LNCAP (cell line): ENCODE measurements at regions not wholly inside any gene's neighbourhood (a gene's known extent, or its start where the extent isn't known, plus 50 kb on each side); places are given as distances from the start of the nearest gene placed in this dataset.

Source experiments
- TF ChIP-seq, protein P1 (sequence below): fragments of 450-650 bp; IDR thresholded peaks from 2 replicates; pipeline ENCODE4 v1.5.1; 2017; ENCODE audit warnings: mild to moderate bottlenecking

DNA sequence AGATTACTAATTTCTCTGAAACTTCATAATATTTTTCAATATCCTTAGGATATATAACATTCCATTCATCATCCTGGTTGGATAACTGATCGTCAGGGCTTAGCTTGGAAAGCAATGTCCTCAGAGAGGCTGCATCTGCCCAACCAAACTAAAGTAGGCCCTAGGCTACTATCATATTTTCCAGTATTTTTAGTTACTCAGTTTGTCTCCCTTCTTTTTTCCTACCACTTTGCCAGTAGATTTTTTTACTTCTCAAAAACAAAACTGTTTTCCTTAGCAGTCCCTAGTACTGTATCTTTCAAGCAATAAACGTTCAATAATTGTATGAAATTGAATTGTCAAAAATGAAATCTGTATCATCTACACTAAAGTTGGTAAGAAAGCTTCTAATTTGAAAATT is 452.0 kb downstream of the TFEC start:
- TF ChIP-seq, protein P1, sequence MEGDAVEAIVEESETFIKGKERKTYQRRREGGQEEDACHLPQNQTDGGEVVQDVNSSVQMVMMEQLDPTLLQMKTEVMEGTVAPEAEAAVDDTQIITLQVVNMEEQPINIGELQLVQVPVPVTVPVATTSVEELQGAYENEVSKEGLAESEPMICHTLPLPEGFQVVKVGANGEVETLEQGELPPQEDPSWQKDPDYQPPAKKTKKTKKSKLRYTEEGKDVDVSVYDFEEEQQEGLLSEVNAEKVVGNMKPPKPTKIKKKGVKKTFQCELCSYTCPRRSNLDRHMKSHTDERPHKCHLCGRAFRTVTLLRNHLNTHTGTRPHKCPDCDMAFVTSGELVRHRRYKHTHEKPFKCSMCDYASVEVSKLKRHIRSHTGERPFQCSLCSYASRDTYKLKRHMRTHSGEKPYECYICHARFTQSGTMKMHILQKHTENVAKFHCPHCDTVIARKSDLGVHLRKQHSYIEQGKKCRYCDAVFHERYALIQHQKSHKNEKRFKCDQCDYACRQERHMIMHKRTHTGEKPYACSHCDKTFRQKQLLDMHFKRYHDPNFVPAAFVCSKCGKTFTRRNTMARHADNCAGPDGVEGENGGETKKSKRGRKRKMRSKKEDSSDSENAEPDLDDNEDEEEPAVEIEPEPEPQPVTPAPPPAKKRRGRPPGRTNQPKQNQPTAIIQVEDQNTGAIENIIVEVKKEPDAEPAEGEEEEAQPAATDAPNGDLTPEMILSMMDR: no peak

DNA sequence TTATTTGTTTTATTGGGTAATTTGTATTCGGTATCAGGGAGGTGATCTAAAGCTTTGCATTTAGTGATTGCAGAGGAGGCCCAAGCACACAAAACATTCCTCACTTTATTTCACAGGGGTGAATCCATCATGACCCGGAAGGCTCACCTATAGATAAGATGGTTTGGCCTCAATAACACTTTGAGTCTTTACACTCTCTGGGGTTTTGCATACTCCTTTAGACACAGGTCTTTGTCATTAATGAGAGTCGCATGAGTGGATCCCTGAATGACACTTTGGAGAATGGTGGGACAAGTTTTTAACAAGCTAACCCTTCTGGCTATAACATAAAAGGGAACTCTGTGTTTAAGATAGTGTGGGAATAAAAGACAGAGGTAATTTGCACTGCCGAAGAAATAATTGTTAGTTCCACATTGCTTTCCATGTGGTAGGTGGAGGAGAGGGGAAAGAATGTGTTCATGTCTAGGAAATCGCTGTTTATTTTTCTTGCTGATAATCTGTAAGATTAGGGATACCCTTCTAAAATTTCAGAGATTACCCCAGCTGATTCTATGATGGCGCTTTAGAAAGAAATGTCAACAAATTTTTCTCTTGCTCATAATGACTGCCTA is 455.8 kb downstream of the TFEC start:
- TF ChIP-seq, protein P1: no peak

DNA sequence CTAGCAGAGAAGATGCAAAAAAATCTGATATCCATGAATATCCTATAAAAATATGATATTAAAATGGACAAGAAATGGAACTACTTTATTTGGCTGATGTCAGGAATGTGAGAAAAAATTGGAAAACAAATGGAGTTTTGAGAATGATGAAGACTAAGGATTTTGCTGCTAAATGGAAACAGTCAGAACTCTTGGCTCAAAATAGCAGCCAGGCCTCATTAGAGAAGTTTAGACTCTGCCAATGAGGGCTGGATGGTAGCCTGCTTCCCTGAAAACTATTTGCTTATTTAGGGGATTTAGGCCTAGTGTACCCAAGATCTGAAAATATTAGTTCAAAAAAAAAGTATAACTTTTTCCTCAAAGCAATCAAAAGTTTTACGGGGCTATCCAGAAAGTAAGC is 458.5 kb downstream of the TFEC start:
- TF ChIP-seq, protein P1: no peak

DNA sequence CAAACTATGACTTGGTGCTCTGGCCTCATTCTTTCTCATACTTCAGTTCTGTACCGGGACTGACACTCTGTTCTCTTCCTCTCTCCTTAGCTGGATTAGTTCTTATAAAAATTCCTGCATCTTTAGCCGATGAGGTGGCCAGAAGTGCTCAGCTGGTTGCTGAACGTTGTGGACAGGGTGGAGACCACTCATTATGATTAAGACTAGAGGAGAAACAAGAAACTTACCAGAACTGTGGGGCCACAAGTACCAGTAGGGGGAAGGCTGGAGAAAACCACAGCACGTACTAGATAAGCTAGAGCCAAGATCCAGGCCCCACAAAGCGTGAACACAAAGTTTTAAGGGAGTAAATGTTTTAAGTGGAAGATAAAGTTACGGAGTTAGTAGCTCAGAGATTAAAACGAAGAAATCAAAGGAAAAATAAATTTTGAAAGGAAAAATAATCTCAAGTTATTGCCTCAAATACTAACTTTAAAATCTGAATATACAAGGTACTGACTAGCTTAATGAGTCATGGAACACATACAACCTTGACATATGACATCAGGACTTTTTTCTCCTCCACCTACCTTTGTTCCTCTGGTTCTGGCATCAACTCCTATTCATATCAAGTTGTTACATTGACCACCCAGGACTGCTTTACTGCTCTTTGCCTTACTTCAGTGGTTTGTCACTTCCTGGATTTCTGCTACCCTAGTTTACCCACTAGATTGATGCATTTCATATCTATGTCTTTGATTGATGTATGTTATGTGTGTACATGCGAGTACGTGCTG is 469.0 kb downstream of the TFEC start:
- TF ChIP-seq, protein P1: no peak

DNA sequence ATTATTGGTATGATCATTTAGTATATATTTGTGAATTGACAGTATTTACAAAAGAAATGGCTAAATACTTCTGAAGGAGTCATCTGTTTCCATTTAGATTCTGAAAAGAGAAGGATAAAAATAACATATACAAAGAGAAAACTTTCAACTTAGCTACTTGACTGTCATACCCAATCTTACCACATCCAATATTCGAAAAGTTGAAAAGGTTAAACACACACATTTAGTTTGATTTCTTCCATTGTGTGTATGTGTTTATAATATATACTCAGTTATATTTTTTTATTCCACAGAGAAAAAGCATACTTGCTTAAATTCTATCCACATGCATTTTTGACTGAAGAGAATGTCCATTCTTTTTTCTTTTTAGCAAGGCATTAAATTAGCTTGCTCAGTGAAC is 470.7 kb downstream of the TFEC start:
- TF ChIP-seq, protein P1: no peak

DNA sequence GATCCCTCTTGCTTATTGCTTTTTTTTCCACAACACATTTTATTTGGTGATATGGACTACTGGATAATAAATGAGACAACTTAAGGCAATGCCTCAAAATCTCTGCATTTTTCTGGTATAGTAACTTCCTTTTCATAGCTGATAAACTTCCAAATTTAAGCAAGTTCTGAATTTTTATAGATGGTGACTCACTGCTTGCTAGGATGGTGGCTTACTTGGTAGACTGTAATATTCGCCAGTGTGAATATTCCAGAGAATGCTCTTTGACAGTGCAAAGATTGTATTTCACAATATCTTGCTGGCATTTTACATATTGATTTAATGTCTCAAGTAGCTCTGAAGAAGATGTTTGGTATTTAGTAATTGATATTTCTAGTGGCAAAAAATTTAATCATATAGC is 472.4 kb downstream of the TFEC start:
- TF ChIP-seq, protein P1: no peak

DNA sequence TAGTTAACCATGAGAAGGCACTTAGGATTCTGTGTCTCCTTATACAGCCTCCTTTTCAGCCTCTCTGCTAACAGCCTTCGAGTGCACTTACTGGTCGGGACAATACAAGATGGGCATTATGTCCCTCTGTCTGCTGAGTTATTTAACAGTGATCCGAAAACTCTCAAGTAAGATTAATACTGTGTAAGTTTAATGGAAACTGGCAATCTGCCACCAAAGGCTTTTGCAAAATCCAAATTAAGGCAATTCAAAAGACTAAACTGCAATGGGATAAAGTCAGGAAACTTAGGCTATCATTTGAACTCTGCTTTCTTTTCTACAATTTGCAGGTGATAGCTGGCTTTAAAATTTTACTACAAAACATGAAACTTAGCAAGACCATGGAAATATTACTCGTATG is 477.8 kb downstream of the TFEC start:
- TF ChIP-seq, protein P1: no peak
